HG02943 (cell line): ENCODE measurements at regions not wholly inside any gene's neighbourhood (a gene's known extent, or its start where the extent isn't known, plus 50 kb on each side); places are given as distances from the start of the nearest gene placed in this dataset.
A peak's percentile ranks its signal among the peaks of the same experiment; 100 is the strongest.

ENCODE experiments used
- ATAC-seq: cut with Tn5 transposase; IDR thresholded peaks from one replicate; pipeline ENCODE4 v1.9.1; 2021; ENCODE audit warnings: mild to moderate bottlenecking, low read depth, moderate library complexity; ENCODE audit not compliant: unreplicated experiment

DNA sequence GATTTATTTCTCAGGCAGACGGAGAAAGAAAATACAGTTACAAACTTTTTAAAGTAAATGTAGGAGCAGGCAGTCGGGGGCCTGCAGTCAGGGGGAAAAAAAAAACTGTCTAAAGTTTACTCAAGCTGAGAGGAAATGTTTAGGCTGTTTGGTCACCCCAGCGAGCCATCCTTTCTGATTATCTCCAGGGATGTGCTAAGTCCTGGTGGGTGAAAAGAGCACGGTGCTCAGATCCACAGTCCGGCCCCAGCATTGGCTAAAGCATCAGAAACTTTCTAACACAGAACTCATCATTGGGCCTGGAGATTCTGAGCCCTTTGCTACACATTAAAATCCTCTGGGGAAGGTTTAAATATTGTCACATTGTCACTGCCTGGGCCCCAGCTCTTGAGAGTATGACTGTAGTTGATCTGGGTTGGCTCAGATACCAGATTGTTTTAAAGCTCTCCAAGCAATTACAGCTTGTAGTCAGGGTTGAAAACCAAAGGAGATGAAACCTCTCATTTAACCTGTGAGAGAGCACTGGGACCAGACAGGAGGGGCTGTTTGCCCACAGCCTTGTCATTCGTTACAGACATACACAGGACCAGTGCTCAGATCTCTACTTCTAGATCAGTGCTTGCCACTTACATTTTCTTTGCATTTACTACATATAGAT lies 131.1 kb upstream of the HTR2A start:
- ATAC-seq, result no peak

DNA sequence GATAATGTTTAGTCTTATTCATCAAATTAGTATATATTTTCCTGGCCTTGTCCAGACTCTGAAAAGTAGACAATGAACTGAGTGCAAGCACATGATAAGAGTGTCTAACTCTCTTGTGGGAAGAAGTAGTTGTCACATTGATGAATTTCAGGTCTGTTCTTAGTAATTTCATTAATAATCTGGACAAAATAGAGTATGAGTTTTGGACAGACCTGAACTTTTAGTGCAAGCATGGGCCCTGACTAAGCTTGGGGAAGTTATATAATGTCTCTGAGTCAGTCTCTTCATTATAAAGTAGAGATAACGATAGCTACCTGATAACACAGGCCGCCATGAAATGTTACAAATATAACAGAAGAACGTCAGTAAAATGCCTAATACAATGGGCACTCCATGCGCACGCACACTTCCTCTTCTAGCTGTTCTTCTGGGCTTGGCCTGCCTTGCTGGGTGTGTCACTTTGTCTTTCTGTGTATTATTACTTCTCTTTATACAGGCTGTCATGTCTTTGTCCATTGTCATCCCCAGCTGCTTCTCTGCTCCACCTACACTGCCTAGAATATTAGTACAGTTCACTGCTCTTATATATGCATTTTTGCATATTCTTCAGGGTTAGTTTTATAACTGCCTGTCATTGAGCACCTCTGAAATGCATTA lies 129.1 kb upstream of the HTR2A start:
- ATAC-seq, result no peak

DNA sequence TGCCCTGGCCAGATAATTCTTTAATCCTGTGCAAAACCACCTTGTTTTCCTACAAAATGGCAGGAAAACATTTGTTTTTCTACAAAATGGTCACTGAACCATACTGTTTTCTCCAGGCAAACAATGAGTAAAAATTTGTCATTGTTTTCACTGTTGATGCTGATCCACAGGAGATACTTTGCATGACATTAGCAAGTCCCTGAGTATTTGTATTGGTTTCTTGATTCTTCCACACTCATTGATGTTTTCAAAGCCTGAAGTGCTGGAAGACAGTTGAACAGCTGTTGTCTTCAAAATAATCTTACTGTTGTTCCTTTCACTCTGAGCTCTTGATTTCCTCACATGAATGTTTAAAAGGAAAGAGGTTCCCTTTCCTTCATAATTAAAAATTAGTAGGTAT lies 123.1 kb upstream of the HTR2A start:
- ATAC-seq, result no peak

DNA sequence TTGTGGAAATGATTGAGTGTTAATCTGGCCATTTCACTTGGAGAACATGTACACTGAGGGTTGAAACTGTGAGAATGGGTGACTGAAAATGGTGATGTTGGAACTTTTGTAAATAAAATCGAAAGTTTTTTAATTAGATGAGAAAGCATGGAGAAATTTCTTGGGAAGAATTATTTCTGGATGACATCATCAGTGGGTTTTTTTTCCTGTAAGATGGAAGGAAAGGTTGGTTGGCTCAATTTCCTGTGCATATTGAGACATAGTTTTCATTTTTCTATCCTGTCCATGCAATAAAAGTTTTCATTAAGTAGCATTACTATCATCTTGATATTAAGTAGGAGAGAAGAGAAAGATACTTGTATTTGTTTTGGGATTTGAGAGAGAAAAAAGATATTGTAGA lies 120.6 kb upstream of the HTR2A start:
- ATAC-seq, result no peak

DNA sequence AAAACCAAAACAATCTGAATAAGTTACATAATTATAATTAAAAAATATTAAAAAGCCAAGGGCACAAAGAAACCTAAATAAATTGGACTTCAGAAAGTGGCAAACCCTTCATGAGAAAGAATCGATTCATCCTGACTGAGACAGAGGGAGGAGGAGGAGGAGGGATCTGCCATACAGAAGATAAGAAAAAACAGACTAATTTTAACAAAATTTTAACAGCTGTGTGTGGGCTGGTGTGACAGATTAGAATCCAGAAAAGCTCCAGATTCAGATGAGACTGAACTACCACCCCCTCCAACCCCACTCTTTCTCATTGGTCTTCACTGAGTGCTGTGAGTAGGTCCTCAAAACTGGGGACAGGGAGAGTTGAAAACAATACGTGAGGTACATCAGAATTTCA lies 111.5 kb upstream of the HTR2A start:
- ATAC-seq, result no peak

DNA sequence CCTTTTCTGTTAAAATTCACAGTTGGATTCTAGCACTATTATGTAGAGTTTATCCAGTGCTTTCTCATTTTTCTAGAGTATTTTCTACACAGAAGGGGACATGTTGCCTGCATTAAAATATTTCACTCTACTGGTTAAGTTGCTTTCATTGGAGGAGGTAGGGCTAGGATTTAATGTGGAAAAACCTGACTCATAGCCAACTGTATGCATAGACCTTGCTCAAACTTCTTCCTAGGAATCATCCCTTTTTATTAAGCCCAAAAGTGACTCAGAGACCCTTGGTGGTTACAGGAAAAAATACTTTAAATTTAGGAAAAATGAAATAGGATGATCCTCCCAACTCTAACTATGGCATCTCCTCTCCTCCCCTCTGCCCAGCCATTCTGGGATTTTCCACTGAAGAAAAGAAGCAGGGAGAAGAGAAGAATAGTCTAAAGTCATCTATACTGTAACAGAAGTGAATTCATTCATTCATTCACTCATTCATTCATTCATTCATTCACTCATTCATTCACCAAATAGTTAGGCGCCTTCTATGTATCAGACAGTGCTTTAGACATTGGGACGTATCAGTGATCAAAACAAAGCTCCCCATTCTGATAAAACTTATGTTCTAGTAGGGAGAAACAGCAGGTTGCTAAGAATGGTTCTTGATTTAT lies 109.0 kb upstream of the HTR2A start:
- ATAC-seq, result no peak

DNA sequence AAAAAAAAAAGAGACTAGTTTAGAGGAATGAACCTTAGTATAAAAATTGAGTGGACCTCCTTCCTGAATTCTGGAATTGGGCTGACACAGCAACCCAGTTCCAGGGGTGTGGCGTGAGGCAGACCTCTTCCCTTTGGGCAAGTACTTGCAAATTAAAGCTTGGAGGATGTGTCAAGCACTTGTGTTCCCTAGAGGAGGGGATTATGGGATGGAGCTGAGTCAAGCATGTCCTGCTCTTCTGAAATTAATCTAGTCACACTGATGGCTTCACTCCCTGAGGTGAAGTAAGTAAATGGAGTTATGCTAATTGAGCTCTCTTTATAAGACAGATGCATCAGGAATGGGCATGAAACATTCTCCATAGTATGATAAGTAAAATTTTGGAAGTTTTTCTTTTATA lies 107.7 kb upstream of the HTR2A start:
- no peak for ATAC-seq

DNA sequence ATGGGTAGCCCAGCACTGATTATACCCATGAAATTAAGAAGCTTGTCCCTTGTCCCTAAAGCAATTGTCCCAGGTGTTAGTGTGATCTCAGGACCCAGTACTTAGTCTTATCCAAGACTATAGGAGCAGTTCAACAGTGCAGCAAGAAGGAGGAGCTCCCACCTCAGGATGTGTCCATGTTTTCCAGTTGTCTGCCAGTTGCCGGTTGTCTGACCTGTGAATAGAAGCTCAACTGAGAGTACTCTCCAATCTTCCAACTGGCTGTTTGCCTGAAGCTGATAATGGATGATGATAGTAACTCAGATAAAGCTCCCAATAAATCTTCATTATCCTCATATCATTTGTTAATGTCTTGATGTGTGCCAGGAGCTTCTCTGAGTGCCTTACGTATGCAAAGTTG lies 107.2 kb upstream of the HTR2A start:
- ATAC-seq, result no peak

DNA sequence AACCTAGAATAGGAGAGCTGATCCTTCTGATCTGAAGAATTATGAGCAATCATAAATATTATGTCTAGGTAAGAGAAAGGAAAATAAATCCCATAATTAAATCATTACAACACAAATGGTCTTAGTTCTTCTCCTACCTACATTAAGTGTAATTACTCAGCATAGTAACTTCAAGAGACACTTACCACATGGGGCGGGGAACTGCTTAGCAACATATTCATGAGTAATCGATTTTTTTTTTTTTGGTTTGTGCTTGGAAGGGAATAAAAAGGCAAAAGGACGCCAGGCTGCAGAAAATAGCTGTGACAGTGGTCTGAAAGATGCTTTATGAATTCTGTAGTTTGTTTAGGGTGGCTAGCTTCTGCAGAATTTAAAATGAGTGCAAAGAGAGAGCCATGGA lies 103.3 kb upstream of the HTR2A start:
- ATAC-seq, result no peak

DNA sequence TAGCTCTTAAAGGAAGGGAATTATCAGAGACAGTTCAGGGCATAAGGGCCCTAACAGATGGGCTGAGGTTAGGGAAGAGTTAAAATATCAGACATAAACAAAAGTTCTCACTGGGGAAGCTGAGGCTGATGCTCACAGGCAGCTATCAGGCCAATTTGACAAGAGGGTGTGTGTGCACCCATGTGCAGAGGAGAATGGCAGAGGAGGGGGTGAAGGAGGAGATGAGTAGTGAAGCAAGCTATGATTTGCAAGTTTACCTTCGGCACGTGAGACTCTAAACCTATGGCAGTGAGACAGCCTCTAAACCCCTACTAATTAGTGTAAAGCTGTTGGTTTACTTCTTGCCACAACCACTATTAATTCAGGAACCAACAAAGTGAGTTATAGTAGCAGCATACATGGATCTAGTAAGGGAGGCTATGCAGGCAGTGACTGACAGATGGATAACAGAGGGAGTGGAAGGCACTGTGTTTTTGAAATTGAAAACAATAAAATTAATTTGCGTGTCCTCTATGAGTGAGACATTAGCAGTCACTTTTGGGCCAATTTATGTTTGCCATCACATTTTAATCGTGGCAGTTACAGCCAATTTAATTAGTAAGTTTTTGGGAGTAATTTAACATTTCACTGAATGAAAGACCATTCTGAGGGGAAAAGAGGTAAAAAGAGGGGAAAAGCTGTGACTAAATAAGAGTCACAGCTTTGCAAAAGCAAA lies 99.6 kb upstream of the HTR2A start:
- peak; percentile 47 for ATAC-seq

DNA sequence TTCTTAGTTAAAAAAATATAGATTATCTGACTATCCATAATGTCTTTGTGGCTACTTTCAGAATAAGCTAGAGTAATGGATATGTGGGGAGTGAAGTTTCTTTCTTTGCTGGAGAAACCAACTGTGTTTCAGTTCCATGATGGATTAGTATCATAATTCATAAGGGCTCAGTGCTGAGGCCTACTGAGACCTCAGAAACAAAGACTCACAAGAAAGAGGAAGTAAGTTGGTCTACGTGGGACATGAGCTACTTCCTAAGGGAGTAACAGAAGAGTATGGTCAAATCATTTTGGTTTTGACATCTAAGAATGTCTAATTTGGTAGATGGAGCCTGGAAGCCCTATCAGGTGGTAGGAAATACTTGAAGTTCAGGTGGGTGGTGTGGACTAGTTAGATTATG lies 99.0 kb upstream of the HTR2A start:
- peak; percentile 82 for ATAC-seq

DNA sequence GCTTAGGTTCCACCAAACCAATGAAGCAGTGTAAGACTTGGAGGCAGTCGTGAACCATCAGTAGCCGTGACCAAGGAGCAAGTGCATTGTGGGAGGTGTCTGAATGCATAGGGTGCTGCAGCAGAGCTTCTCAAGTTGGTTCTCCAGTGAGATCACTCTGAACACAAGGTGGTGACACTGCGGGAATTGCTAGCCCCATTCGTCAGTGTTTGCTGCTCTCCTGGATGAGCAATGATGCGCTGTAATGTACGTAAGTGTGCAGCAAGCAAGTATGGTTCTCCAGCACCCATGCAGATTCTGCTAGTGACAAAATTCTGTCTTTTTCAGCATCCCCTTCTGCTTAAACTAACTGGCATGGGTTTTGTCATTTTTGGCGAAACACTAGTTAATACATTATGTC lies 97.6 kb upstream of the HTR2A start:
- ATAC-seq, result no peak

DNA sequence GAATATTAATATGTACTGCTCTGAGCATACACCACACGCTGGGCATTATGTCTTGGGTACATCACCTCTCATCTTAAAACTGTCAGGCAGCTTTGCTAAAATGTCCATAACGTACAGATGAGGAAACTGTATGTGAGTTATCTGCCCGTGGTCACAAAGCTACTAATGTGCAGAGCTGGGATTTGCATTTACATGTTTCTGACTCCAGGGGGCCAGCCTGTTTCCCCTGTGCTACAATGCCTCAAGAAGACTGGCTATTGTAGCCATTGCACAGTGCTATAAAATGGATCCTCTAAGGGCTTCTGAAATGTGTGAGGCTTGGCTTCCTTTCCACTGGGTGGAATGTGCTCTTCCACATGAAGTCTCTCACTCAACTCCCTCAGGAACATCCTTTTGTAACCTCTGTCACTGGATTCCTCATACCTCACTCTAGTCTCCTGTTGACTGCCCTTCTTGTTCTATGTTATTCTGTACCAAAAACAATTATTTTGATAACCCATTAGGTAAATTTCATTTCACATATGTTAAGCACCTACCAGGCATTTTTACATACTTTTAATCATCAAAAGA lies 95.6 kb upstream of the HTR2A start:
- ATAC-seq, result no peak

DNA sequence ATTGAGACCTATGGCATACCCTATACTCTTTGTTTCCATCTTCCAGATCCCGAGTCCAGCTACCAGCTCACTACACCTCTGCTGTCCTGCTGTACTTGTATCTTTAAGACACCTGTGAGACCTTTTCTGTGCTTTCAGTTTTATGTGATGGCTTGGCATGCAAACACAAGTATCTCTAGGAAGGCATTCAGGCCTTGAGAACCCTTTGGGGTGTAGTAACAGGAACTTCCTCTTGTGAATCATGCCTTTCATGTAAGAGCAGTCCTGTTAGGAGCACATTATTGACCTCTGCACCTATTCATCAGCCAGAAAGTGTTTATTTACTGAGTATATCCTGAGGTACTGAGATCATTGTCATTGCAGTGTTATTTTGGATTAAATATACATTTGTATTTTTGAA lies 87.0 kb upstream of the HTR2A start:
- ATAC-seq, result peak; percentile 70

DNA sequence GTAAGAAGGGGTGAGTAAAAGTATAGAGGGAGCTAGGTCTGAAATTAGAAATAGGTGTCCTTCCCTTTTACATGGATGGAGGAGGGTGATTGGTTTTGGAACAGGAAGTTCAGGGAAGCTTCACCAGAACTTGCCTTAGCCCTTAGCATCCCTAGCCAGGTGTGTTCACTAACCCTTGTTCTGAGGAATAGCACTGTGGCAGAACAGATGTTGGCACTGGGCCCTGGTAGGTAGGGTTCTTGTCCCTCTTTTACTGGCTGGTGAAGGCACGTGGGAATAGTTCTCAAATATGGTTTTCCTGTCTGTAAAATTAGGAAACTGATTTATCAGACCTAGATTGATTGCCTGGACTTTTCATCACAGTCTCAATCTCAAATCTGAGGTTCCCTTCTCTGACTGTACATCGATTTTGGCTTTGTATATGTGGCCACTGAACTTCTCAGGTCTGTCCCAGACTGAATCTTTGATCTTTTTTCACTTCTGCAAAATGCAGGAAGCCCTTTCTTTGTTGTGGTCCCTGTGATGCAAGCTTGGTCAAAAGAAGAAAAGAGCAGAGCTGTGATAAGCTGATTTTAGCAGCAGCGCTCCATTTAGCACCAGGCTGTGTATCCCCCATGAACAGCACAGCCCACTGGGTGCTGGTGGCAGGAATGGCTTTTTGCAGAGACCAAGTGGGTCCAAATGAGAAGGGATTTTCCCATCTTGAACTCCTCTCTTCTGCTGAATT lies 86.2 kb upstream of the HTR2A start:
- ATAC-seq, result peak; percentile 96

DNA sequence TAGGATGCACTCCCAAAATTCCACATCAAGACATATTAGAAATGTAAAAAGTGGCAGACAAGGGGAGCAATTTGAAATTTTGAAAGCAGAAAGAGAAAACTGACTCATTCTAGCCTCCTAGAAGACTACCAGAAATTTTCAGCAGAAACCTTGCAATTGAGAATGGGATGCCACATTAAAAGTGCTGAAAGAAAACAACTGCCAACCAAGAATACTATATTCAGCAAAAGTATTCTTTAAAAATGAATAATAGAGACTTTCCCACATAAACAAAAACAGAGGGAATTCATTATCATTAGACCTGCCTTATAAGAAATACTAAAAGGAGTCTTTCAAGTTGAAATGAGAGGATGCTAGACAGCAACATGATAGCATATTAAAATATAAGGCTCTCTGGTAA lies 78.3 kb upstream of the HTR2A start:
- no peak for ATAC-seq

DNA sequence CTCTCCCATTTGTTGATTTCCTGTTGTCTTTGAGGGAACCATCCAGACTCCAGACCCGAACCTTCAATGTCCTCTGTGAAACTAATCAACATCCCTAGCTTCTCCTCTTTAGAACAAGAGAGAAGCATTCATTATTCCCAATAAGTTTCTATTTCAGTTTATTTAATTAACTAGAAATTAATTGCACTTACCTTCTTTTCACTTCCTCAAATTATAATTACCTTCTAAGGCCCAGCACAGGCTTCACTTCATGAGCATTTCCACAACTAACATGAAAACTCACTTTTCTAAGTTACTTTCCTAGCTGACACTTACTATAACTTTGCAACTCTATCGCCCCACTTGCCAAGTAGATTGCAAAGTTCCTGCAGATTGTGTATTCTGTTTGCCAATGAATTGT lies 71.6 kb upstream of the HTR2A start:
- no peak for ATAC-seq

DNA sequence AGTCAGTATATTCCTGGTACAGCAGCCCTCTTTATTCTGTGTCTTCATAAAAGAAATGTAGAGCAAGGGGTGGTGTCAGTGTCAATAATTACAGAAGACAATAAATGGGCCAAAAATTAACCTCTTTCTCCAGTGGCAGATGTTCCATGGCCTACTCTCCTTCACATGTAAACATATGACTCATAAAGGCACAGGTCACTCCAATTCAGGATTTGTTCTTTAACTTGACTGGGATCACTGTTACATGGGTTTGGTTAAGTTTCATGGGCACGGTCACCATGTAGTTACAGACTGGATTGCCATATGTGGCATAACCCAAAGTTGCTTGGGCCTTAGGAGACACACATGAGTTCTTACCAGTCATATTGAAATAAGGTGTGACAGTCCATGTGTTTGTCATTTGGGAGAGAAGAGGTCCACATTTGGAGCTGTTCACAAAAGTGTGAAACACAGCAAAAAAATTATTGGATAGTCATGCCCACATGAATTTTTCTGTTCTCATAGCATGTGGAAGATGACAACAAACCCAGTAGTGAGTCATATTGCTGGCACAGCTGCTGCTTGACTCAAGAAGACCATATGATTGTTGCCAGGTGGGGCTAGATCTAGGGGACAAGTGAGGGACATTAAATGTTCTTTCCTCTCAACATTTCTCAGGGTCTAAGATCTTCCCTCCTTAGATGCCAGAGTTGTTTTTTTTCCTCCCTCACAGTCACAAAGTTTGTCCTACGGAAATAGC lies 68.1 kb upstream of the HTR2A start:
- no peak for ATAC-seq

DNA sequence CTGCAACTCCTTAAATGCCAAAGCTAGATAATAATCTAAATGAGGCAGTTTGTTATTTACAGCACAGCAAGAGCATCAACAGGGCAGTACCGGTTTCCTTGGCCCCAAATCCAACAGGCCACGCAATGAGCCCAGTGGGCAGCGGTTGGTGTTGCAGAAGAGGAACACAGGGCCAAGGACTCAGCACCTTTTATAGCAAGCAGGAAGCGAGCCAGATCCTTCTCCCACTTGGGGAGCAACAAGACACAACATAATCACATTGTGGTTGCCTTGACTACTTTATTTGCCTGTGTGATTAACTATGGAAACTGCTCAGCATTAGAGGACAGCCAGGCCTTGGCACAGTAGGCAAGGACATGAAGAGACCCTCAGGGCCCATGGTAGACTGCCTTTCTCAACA lies 67.1 kb upstream of the HTR2A start:
- ATAC-seq, result no peak
